ENCODE measurements at regions not wholly inside any gene's neighbourhood (a gene's known extent, or its start where the extent isn't known, plus 50 kb on each side); places are given as distances from the start of the nearest gene placed in this dataset.

- no peak for TF ChIP-seq POLR2AphosphoS5 (IDR thresholded peaks at IDR 0.05)
- TF ChIP-seq, protein P1, sequence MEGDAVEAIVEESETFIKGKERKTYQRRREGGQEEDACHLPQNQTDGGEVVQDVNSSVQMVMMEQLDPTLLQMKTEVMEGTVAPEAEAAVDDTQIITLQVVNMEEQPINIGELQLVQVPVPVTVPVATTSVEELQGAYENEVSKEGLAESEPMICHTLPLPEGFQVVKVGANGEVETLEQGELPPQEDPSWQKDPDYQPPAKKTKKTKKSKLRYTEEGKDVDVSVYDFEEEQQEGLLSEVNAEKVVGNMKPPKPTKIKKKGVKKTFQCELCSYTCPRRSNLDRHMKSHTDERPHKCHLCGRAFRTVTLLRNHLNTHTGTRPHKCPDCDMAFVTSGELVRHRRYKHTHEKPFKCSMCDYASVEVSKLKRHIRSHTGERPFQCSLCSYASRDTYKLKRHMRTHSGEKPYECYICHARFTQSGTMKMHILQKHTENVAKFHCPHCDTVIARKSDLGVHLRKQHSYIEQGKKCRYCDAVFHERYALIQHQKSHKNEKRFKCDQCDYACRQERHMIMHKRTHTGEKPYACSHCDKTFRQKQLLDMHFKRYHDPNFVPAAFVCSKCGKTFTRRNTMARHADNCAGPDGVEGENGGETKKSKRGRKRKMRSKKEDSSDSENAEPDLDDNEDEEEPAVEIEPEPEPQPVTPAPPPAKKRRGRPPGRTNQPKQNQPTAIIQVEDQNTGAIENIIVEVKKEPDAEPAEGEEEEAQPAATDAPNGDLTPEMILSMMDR (IDR thresholded peaks at IDR 0.05 in 8 of 11, conservative IDR thresholded peaks at IDR 0.05 in 3 of 11), result no peak
- TF ChIP-seq POLR2A (IDR thresholded peaks at IDR 0.05), result no peak
Measured at GRCh38 chr18:6621437-6621836, 108.1 kb upstream of the ARHGAP28 start.
